H1 (cell line): ENCODE measurements at regions not wholly inside any gene's neighbourhood (a gene's known extent, or its start where the extent isn't known, plus 50 kb on each side); places are given as distances from the start of the nearest gene placed in this dataset.

Experiments used
- BRCA1 ChIP-seq: IDR thresholded peaks from 2 replicates; pipeline ENCODE4 v1.6.1; 2012; ENCODE audit warnings: low read depth, low read length, improper control_type of control experiment
- CBX5 ChIP-seq: fragments of 300-800, 300-1000 bp; sonication (generic); IDR thresholded peaks from 2 replicates; pipeline ENCODE4 v1.7.1; 2016; ENCODE audit warnings: antibody characterized with exemption, low read length, low read depth
- CTCF ChIP-seq, 3 experiments: IDR thresholded peaks; 1 replicate in 2 of 3; 2 replicates in 1 of 3; pipeline versions ENCODE4 v1.5.1 to v1.6.1; 2011; ENCODE audit warnings: low read length in 3 of 3, mild to moderate bottlenecking in 3 of 3, inconsistent platforms in 2 of 3, low read depth in 1 of 3, moderate library complexity in 1 of 3; ENCODE audit not compliant: insufficient read depth in 1 of 3; ENCODE audit errors: control extremely low read depth in 1 of 3
- JUND ChIP-seq: IDR thresholded peaks from 2 replicates; pipeline ENCODE4 v1.6.1; 2011; ENCODE audit warnings: mild to moderate bottlenecking, improper control_type of control experiment, low read length
- KDM1A ChIP-seq: fragments of 200-600, 300-600 bp; sonication (generic); IDR thresholded peaks from 2 replicates; pipeline ENCODE4 v1.7.1; 2016; ENCODE audit warnings: mild to moderate bottlenecking, low read length, borderline replicate concordance
- NRF1 ChIP-seq: IDR thresholded peaks from 2 replicates; pipeline ENCODE4 v1.6.1; 2011; ENCODE audit warnings: mild to moderate bottlenecking, low read depth, low read length, improper control_type of control experiment
- SRF ChIP-seq: IDR thresholded peaks from 2 replicates; pipeline ENCODE4 v1.6.1; 2011; ENCODE audit warnings: mild to moderate bottlenecking, low read depth, low read length, moderate library complexity
- TAF1 ChIP-seq: IDR thresholded peaks from 2 replicates; pipeline ENCODE4 v1.6.1; 2011; ENCODE audit warnings: mild to moderate bottlenecking, low read depth, low read length

GRCh38 chr2:217448860-217449259 is 553.9 kb downstream of the TNS1 start:
- TF ChIP-seq KDM1A: no peak
- TF ChIP-seq CTCF (IDR thresholded peaks at IDR 0.05; ENCODE audit: control extremely low read depth in 1 of 3, insufficient read depth in 1 of 3, low read depth in 1 of 3, low read length in 3 of 3): no peak
- TF ChIP-seq NRF1: no peak
- TF ChIP-seq JUND: no peak
- TF ChIP-seq CBX5: no peak
- no peak for TF ChIP-seq SRF
- TF ChIP-seq TAF1: no peak
- no peak for TF ChIP-seq BRCA1
